ENCODE measurements at regions not wholly inside any gene's neighbourhood (a gene's known extent, or its start where the extent isn't known, plus 50 kb on each side); places are given as distances from the start of the nearest gene placed in this dataset.

- TF ChIP-seq CTCF (conservative IDR thresholded peaks at IDR 0.05; ENCODE audit: low read length): no peak
- TF ChIP-seq EZH2phosphoT487 (IDR thresholded peaks at IDR 0.05; ENCODE audit: borderline replicate concordance, low read depth, low read length): no peak
Observed at GRCh38 chr21:15627011-15627410, 102.8 kb upstream of the USP25 start.

Data from OCI-LY7 (cell line).